GM12875 (cell line): ENCODE measurements at regions not wholly inside any gene's neighbourhood (a gene's known extent, or its start where the extent isn't known, plus 50 kb on each side); places are given as distances from the start of the nearest gene placed in this dataset.

Experiments
- H3K4me3 ChIP-seq: one replicate; pipeline ENCODE4 v1.5.1; 2011; ENCODE audit warnings: low read depth, low read length, control low read depth
- TF ChIP-seq, protein P1 (sequence below): IDR thresholded peaks from 2 replicates; pipeline ENCODE4 v1.5.1; 2011; ENCODE audit warnings: low read depth, mild to moderate bottlenecking, control low read depth, inconsistent platforms, low read length, moderate library complexity, borderline replicate concordance; ENCODE audit not compliant: insufficient read depth

DNA sequence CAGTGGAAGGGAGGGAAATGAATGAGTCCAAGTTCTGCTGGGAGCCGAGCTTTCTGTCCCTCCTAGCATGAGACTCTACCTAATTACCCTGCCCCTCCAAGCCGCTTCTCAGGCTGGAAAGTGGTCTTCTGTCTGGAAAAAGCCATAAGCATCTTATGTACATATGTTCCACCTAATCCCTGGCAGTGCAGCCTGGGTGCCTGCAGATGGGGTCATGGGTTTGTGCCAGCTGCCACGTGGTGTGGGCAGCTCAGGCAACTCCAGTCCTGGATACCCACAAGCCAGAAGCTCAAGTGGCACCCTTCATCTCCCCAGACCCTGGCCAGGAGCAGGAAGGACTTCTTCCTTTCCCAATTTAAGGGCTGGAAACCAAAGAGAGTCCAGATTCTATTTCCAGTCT is 253.1 kb downstream of the LY86 start:
- TF ChIP-seq, protein P1, sequence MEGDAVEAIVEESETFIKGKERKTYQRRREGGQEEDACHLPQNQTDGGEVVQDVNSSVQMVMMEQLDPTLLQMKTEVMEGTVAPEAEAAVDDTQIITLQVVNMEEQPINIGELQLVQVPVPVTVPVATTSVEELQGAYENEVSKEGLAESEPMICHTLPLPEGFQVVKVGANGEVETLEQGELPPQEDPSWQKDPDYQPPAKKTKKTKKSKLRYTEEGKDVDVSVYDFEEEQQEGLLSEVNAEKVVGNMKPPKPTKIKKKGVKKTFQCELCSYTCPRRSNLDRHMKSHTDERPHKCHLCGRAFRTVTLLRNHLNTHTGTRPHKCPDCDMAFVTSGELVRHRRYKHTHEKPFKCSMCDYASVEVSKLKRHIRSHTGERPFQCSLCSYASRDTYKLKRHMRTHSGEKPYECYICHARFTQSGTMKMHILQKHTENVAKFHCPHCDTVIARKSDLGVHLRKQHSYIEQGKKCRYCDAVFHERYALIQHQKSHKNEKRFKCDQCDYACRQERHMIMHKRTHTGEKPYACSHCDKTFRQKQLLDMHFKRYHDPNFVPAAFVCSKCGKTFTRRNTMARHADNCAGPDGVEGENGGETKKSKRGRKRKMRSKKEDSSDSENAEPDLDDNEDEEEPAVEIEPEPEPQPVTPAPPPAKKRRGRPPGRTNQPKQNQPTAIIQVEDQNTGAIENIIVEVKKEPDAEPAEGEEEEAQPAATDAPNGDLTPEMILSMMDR, result no peak
- no peak overlapping the region for H3K4me3 ChIP-seq

DNA sequence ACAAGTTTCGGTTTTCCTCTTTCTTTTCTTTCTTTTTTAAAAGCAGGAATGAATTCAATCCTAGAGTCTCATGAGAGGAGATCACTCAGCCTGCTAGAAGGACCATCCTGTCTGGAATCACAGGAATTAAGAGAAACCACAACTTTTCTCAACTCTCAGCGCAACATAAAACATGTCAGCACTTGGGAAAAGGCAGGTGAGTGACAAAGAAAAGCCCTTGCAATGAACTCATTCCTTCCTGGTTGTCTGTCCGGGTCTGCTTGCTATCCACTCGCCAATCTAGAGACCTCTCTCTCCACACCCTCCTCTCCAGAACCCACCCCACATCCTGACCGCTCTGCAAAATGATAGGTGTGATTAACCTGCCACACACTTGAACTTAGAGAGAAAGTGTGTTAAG is 253.8 kb downstream of the LY86 start:
- TF ChIP-seq, protein P1, result no peak
- no peak overlapping the region for H3K4me3 ChIP-seq

DNA sequence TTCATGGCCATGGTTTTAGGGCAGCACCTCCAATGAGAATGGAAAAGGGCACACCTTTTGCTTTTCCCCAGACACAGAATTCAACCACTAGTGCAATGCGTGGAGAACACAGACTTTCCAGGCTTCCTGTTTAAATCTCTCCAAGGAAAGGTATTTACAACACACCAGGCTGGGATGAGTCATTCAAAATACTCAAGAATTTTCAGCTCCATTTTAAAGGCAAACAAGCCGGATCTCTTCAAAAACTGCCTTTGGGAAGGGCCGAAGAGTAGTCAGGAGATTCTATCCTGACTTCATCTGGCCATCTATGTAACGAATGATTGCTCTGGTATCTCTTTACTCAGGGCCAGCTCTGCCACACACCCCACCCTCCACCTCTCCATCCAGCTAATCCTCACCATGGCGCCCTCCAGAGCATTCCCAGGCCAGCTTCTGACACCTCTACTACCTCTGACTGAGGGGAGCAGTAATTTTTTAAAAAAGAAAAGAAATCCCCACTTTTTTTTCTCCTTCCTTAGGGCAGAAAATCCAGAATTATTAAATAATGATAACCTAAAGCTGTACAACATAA is 254.6 kb downstream of the LY86 start:
- TF ChIP-seq, protein P1, result no peak

DNA sequence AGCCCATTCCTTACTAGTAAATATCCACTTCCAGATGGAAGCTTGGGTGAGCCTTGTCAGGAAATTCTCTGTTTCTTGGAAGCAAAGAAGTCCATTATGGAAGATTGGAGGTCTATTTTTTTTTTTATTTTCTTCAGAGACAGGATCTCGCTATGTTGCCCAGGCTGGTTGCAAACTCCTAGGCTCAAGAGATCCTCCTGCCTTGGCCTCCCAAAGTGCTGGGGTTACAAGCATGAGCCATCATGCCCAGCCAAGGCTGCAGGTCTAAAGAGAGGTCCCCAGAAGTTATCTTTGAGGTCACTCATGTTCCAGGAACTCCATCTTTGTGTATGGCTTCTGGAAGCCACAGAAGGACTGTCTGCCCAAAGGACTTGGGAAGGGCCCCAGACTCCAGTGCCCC is 255.3 kb downstream of the LY86 start:
- no peak overlapping the region for H3K4me3 ChIP-seq
- TF ChIP-seq, protein P1, result no peak

More for the DNA sequence above, 254.6 kb downstream of the LY86 start:
- no peak overlapping the region for H3K4me3 ChIP-seq

DNA sequence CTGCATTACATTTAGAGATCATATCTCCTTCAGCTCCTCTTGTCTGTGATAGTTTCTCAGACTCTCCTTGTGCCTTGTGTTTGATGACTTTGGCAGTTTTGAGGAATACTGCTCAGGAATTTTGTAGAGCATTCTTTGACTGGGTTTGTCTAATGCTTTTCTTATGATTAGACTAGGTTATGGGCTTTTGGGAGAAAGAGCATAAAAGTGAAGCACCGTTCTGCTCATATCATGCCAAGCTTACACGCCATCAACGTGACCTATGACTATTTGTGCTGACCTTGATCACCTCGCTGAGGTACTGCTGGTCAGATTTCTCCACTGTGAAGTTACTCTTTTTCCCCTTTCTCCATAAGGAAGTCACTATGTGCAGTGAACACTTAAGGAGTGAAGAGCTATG is 256.0 kb downstream of the LY86 start:
- H3K4me3 ChIP-seq, result no peak overlapping the region
- TF ChIP-seq, protein P1, result no peak

DNA sequence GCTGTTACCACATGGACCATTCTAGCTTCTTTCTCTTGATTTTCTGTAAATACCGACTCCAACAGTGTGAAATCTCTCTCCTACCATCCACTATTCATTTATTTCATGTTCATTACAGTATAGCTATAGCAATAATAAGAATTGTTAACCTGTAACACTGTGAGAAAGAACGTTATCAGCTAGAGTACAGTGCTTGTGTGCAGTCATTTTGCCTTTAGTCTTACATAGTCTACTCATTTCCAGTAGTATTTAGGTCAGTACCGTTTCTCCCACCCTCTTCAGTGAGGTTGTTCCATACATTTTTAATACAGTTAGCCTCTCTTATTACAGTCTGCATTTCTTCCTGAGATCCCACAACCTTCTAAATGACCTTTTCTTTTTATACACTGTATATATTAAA is 257.1 kb downstream of the LY86 start:
- H3K4me3 ChIP-seq, result no peak overlapping the region
- TF ChIP-seq, protein P1, result no peak

DNA sequence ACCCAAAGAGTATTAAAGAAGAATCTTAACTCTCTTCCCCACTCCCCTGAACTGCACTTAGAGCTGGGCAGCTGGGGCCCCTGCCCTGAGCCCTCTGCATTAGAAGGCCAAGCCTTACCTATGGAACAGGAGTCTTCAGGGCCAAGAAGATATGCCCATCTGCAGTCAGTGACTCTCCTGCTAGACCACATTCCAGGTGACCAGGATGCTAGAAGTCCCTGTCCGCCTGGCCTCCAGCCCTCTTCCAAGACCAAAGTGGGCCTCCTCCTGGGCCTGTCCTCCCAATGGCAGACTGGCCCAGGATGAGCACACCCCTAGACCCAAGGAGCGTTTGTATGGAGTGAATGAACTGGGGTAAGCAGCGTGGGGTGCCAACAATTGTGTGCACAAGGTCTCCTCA is 259.1 kb downstream of the LY86 start:
- TF ChIP-seq, protein P1, result no peak
- no peak overlapping the region for H3K4me3 ChIP-seq
